Hepatocyte (in vitro differentiated cells): ENCODE measurements at regions not wholly inside any gene's neighbourhood (a gene's known extent, or its start where the extent isn't known, plus 50 kb on each side); places are given as distances from the start of the nearest gene placed in this dataset.

Source experiments
- CTCF ChIP-seq: fragments of 200-600 bp; sonication (generic); IDR thresholded peaks from 2 replicates; pipeline ENCODE4 v1.5.1; 2016; ENCODE audit warnings: antibody characterized with exemption, mild to moderate bottlenecking; ENCODE audit not compliant: poor library complexity
- EZH2 ChIP-seq: fragments of 200-600 bp; sonication (generic); IDR thresholded peaks from 2 replicates; pipeline ENCODE4 v1.6.1; 2016; ENCODE audit warnings: antibody characterized with exemption, mild to moderate bottlenecking, borderline replicate concordance

GRCh38 chr2:122323927-122324326 is 568.5 kb downstream of the TSN start:
- TF ChIP-seq CTCF (no peak), EZH2 (no peak)
